ENCODE measurements at regions not wholly inside any gene's neighbourhood (a gene's known extent, or its start where the extent isn't known, plus 50 kb on each side); places are given as distances from the start of the nearest gene placed in this dataset.

- Histone ChIP-seq H3K9me3 (no peaks in the 10 kb centered on the region), H3K27me3 (no peaks in the 10 kb centered on the region), H3K4me1 (peaks cover 0 to 7% (median 0%) of the 10 kb centered on the region in 3 donors), H3K27ac (no peak overlapping the region), H3K36me3 (no peaks in the 10 kb centered on the region), H3K4me3 (no peak overlapping the region)
- no peak for ATAC-seq
- no peak for TF ChIP-seq POLR2AphosphoS5 (IDR thresholded peaks at IDR 0.05)
- TF ChIP-seq POLR2A (IDR thresholded peaks at IDR 0.05): no peak
- TF ChIP-seq CTCF (IDR thresholded peaks at IDR 0.05): no peak
- TF ChIP-seq EP300 (IDR thresholded peaks at IDR 0.05): no peak
These were observed 249.1 kb upstream of the INTU start for GRCh38 chr4:127383666-127384065.

GRCh38 chr4:127394516-127394915, 238.2 kb upstream of the INTU start:
- Histone ChIP-seq H3K4me1 (no peaks in the 10 kb centered on the region), H3K27ac (no peak overlapping the region), H3K27me3 (no peaks in the 10 kb centered on the region), H3K36me3 (no peaks in the 10 kb centered on the region), H3K9me3 (no peaks in the 10 kb centered on the region), H3K4me3 (no peak overlapping the region)
- 60 to 79% methylated on average over 2 of the region's 2 CpGs for WGBS, 2 donors (ENCODE audit: low coverage in 1 of 2)
- no peak for TF ChIP-seq POLR2AphosphoS5 (IDR thresholded peaks at IDR 0.05)
- no peak for TF ChIP-seq POLR2A (IDR thresholded peaks at IDR 0.05)
- no peak for TF ChIP-seq CTCF (IDR thresholded peaks at IDR 0.05)
- no peak for TF ChIP-seq EP300 (IDR thresholded peaks at IDR 0.05)
- ATAC-seq: no peak

- no peak for TF ChIP-seq CTCF (IDR thresholded peaks at IDR 0.05)
- no peak for TF ChIP-seq POLR2AphosphoS5 (IDR thresholded peaks at IDR 0.05)
- no peak for TF ChIP-seq EP300 (IDR thresholded peaks at IDR 0.05)
- no peak for TF ChIP-seq POLR2A (IDR thresholded peaks at IDR 0.05)
- Histone ChIP-seq H3K9me3 (no peaks in the 10 kb centered on the region), H3K27me3 (no peaks in the 10 kb centered on the region), H3K36me3 (no peaks in the 10 kb centered on the region), H3K4me3 (no peak overlapping the region), H3K4me1 (peaks cover 0 to 16% (median 0%) of the 10 kb centered on the region in 3 donors), H3K27ac (no peak overlapping the region)
- 81 to 99% methylated on average over 5 of the region's 5 CpGs for WGBS, 2 donors (ENCODE audit: low coverage in 1 of 2)
- no peak for ATAC-seq
These were observed 232.5 kb upstream of the INTU start for GRCh38 chr4:127400276-127400675.

- Histone ChIP-seq H3K9me3 (no peaks in the 10 kb centered on the region), H3K4me1 (peaks cover 0 to 16% (median 0%) of the 10 kb centered on the region in 3 donors), H3K4me3 (no peak overlapping the region), H3K36me3 (no peaks in the 10 kb centered on the region), H3K27ac (no peak overlapping the region), H3K27me3 (no peaks in the 10 kb centered on the region)
- 10 to 29% methylated on average over 1 of the region's 1 CpG for WGBS, 2 donors (ENCODE audit: low coverage in 1 of 2)
- TF ChIP-seq CTCF (IDR thresholded peaks at IDR 0.05) (peak; percentile 44 to 79 (median 55)), POLR2A (IDR thresholded peaks at IDR 0.05) (no peak)
- ATAC-seq: no peak
These were observed 231.9 kb upstream of the INTU start for GRCh38 chr4:127400731-127401346.

GRCh38 chr4:127403471-127404084, 229.2 kb upstream of the INTU start:
- H3K9me3 ChIP-seq: peaks cover 0 to 11% (median 0%) of the 10 kb centered on the region in 3 donors
- H3K27ac ChIP-seq: no peak overlapping the region
- H3K27me3 ChIP-seq: no peaks in the 10 kb centered on the region
- 9 to 15% methylated on average over 2 of the region's 2 CpGs for WGBS, 2 donors (ENCODE audit: low coverage in 1 of 2)
- H3K4me1 ChIP-seq: peaks cover 0 to 16% (median 0%) of the 10 kb centered on the region in 3 donors
- no peak overlapping the region for H3K4me3 ChIP-seq
- no peak for TF ChIP-seq POLR2A (IDR thresholded peaks at IDR 0.05)
- TF ChIP-seq POLR2AphosphoS5 (IDR thresholded peaks at IDR 0.05): no peak
- TF ChIP-seq CTCF (IDR thresholded peaks at IDR 0.05): no peak
- TF ChIP-seq EP300 (IDR thresholded peaks at IDR 0.05): no peak
- no peak for ATAC-seq
- H3K36me3 ChIP-seq: no peaks in the 10 kb centered on the region
